Mucosa of stomach (tissue), 1 donor: ENCODE measurements at regions not wholly inside any gene's neighbourhood (a gene's known extent, or its start where the extent isn't known, plus 50 kb on each side); places are given as distances from the start of the nearest gene placed in this dataset.
"Not testable (repeated sequence)": the region's sequence is repeated elsewhere in the genome, so short reads cannot be mapped to it uniquely, and the experiment has no call there.

ENCODE experiments used
- H3K27me3 ChIP-seq: one replicate; pipeline ENCODE4 v1.7.0; 2013; ENCODE audit warnings: mild to moderate bottlenecking, low read length; ENCODE audit not compliant: control insufficient read depth, insufficient read depth
- H3K36me3 ChIP-seq: one replicate; pipeline ENCODE4 v1.7.0; 2013; ENCODE audit warnings: low read length; ENCODE audit not compliant: control insufficient read depth, insufficient read depth
- H3K4me1 ChIP-seq: one replicate; pipeline ENCODE4 v1.7.0; 2013; ENCODE audit warnings: mild to moderate bottlenecking, low read length; ENCODE audit not compliant: control insufficient read depth, insufficient read depth
- H3K4me3 ChIP-seq: one replicate; pipeline ENCODE4 v1.7.0; 2013; ENCODE audit warnings: low read length
- H3K9ac ChIP-seq: one replicate; pipeline ENCODE4 v1.7.0; 2013; ENCODE audit warnings: mild to moderate bottlenecking, low read length, moderate library complexity
- H3K9me3 ChIP-seq: one replicate; pipeline ENCODE4 v1.7.0; 2013; ENCODE audit warnings: mild to moderate bottlenecking, low read length, moderate library complexity; ENCODE audit not compliant: control insufficient read depth
- donor health status: Pancreatic carcinoma.

GRCh38 chr1:55773211-55773940 lies 558.2 kb upstream of the USP24 start:
- H3K9ac ChIP-seq = no peak overlapping the region
- H3K27me3 ChIP-seq = no peaks in the 10 kb centered on the region
- H3K4me3 ChIP-seq = no peak overlapping the region
- H3K4me1 ChIP-seq = no peaks in the 10 kb centered on the region
- H3K9me3 ChIP-seq = no peaks in the 10 kb centered on the region
- H3K36me3 ChIP-seq = no peaks in the 10 kb centered on the region

GRCh38 chr1:55768327-55768952 lies 553.3 kb upstream of the USP24 start:
- Histone ChIP-seq H3K4me3 (no peak overlapping the region), H3K9ac (no peak overlapping the region), H3K9me3 (no peaks in the 10 kb centered on the region), H3K27me3 (no peaks in the 10 kb centered on the region), H3K36me3 (no peaks in the 10 kb centered on the region), H3K4me1 (no peaks in the 10 kb centered on the region)

DNA sequence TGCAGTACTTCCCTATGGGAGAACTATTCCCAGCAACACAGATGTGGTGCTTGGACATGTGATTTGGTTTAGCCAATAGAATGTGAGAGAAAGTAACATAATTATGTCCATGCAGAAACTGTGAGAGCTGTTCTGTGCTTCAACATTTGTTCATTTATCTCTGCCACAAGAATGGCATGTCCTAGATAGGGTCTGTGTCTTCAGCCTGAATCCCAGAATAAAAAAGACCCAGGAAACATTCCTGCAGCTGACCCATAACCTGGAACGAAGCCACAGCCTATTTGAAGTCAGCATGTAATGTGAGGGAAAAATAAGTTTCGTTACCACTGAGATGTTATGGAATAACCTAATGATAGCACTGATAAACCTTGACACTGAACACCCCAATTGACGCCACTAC lies 552.0 kb upstream of the USP24 start:
- Histone ChIP-seq H3K27me3 (no peaks in the 10 kb centered on the region), H3K9ac (no peak overlapping the region), H3K36me3 (no peaks in the 10 kb centered on the region), H3K4me1 (no peaks in the 10 kb centered on the region), H3K4me3 (no peak overlapping the region), H3K9me3 (no peaks in the 10 kb centered on the region)

DNA sequence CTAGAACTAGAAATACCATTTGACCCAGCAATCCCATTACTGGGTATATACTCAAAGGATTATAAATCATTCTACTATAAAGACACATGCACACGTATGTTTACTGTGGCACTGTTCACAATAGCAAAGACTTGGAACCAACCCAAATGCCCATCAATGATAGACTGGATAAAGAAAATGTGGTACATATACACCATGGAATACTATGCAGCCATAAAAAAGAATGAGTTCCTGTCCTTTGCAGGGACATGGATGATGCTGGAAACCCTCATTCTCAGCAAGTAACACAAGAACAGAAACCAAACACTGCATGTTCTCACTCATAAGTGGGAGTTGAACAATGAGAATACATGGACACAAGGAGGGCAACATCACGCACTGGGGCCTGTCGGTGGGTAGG lies 550.3 kb upstream of the USP24 start:
- not testable (repeated sequence) for H3K27me3 ChIP-seq, H3K9me3 ChIP-seq, H3K4me1 ChIP-seq, H3K4me3 ChIP-seq, H3K9ac ChIP-seq, H3K36me3 ChIP-seq

DNA sequence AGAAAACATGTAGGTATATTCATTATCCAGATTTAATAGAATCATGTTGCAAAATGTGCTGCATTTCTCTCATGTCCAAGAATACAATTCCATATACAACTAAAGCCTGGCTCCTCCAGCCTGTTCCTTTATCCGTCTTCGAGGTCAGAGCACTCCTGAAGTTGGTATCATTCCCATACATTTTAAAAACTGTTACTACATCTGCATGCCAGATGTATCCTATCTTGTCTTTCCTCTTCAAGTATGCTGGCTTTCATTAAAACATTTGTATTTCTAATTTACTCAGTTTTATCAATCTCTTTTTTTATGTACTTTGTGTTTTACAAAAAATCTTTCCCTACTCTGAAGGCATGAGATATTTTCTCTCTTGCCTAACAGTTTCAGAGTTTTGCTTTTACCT lies 536.6 kb upstream of the USP24 start:
- Histone ChIP-seq H3K4me1 (no peaks in the 10 kb centered on the region), H3K27me3 (no peaks in the 10 kb centered on the region), H3K4me3 (no peak overlapping the region), H3K9ac (no peak overlapping the region), H3K9me3 (no peaks in the 10 kb centered on the region), H3K36me3 (no peaks in the 10 kb centered on the region)

DNA sequence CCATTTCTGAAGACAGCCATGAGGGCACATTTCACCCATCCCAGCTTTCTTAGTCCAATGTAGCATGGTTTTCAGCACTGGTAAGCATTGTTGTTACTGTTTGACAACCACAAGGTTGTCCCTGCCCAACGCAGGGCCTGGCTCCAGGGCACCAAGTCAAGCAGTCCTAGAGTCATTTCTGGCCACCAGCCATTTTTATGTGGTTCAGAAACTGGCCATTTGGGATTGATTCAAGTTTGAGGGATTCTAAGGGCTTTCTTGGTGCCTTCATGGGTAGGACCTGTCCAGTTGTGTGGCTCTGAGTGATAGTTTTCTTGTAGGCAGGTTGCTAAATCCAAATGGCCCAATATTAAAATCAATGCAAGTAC lies 535.4 kb upstream of the USP24 start:
- no peaks in the 10 kb centered on the region for H3K27me3 ChIP-seq
- no peaks in the 10 kb centered on the region for H3K36me3 ChIP-seq
- H3K9ac ChIP-seq = no peak overlapping the region
- no peaks in the 10 kb centered on the region for H3K4me1 ChIP-seq
- no peak overlapping the region for H3K4me3 ChIP-seq
- no peaks in the 10 kb centered on the region for H3K9me3 ChIP-seq

GRCh38 chr1:55749975-55750627 lies 534.9 kb upstream of the USP24 start:
- H3K9me3 ChIP-seq = no peaks in the 10 kb centered on the region
- no peaks in the 10 kb centered on the region for H3K36me3 ChIP-seq
- H3K27me3 ChIP-seq = no peaks in the 10 kb centered on the region
- no peak overlapping the region for H3K4me3 ChIP-seq
- H3K9ac ChIP-seq = no peak overlapping the region
- no peaks in the 10 kb centered on the region for H3K4me1 ChIP-seq

DNA sequence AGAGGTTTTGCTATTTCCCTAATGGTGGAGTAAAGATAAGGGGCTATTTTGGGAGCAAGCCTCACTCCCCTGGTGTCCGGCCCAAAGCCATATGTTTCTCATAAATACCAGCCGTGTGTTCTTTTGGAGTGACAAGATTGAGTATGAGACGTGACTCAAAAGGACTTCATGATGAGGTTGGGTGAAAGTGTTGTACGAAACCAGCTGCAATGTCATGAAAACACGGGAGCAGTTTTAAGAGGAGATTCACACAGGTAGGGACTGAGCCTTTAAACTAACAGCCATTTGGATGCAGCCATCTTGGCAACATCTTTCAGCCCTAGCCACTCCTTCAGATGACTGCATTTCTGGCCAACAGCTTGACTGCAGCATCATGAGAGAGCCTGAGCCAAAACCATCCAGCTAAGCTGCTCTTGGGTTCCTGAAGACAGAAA lies 532.3 kb upstream of the USP24 start:
- H3K9ac ChIP-seq = no peak overlapping the region
- no peaks in the 10 kb centered on the region for H3K27me3 ChIP-seq
- no peaks in the 10 kb centered on the region for H3K36me3 ChIP-seq
- no peak overlapping the region for H3K4me3 ChIP-seq
- no peaks in the 10 kb centered on the region for H3K4me1 ChIP-seq
- no peaks in the 10 kb centered on the region for H3K9me3 ChIP-seq

DNA sequence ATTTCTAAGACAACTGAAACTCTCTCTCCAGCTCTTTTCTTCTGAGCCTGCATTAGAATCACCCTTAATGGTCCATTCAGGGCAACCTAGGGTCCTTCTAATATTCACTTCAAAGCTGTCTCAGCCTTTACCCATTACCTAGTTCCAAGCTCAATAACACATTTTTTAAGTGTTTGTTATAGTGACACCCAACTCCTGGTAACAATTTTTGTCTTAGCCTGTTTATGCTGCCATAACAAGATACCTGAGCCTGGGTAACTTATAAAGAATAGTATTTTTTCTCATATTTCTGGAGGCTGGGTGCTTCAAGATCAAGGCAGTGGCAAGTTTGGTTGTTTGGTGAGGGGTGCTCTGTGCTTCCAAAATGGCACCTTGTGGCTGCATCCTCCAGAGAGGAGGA lies 531.5 kb upstream of the USP24 start:
- H3K9ac ChIP-seq = no peak overlapping the region
- H3K4me1 ChIP-seq = no peaks in the 10 kb centered on the region
- H3K36me3 ChIP-seq = no peaks in the 10 kb centered on the region
- H3K27me3 ChIP-seq = no peaks in the 10 kb centered on the region
- no peaks in the 10 kb centered on the region for H3K9me3 ChIP-seq
- no peak overlapping the region for H3K4me3 ChIP-seq

DNA sequence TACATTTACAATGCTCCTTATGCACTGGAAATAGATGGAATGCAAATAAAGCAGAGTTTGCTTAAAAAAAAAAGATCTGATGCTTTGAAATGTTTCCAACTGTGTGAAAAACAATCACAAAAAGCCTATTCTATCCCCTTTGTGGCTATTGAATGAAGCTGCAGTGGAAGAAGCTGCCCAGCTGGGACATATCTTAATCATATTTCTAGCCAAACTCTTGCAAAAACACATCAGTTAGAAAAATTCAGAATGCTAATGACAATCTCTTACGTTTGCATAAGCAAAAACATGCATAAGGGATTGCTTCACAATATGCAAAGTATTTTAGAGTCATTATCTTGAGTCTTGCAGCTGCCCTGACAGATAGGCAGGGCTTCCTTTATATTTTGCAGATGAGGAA lies 526.4 kb upstream of the USP24 start:
- H3K4me3 ChIP-seq = no peak overlapping the region
- H3K27me3 ChIP-seq = no peaks in the 10 kb centered on the region
- no peaks in the 10 kb centered on the region for H3K9me3 ChIP-seq
- no peaks in the 10 kb centered on the region for H3K36me3 ChIP-seq
- no peak overlapping the region for H3K9ac ChIP-seq
- no peaks in the 10 kb centered on the region for H3K4me1 ChIP-seq

- Histone ChIP-seq H3K4me1 (no peaks in the 10 kb centered on the region), H3K27me3 (no peaks in the 10 kb centered on the region), H3K4me3 (no peak overlapping the region), H3K36me3 (no peaks in the 10 kb centered on the region), H3K9me3 (no peaks in the 10 kb centered on the region), H3K9ac (no peak overlapping the region)
Measured at GRCh38 chr1:55735106-55735505, 519.9 kb upstream of the USP24 start.

- no peak overlapping the region for H3K9ac ChIP-seq
Measured at GRCh38 chr1:55726994-55727393, 511.8 kb upstream of the USP24 start.

More at GRCh38 chr1:55726994-55727393, 511.8 kb upstream of the USP24 start:
- Histone ChIP-seq H3K4me3 (no peak overlapping the region), H3K9me3 (no peaks in the 10 kb centered on the region), H3K4me1 (no peaks in the 10 kb centered on the region), H3K27me3 (no peaks in the 10 kb centered on the region), H3K36me3 (no peaks in the 10 kb centered on the region)
